Esophagus squamous epithelium (tissue), 5 donors: ENCODE measurements at regions not wholly inside any gene's neighbourhood (a gene's known extent, or its start where the extent isn't known, plus 50 kb on each side); places are given as distances from the start of the nearest gene placed in this dataset.

Experiments
- DNase-seq: peaks from one replicate; lab custom pipeline; 2025; lab: John Stamatoyannopoulos, UW
- H3K27ac ChIP-seq, 4 donors: fragments of 200-600 bp; sonication (generic); one replicate each; pipeline ENCODE4 v1.5.1; 2016 to 2019; ENCODE audit warnings: mild to moderate bottlenecking in 1 of 4
- H3K27me3 ChIP-seq, 4 donors: fragments of 200-600 bp; sonication (generic); 1 replicate in 3 of 4; 2 replicates in 1 of 4; pipeline versions ENCODE4 v1.5.1 to v1.6.0; 2017 to 2021; ENCODE audit warnings: antibody characterized with exemption in 1 of 4
- H3K36me3 ChIP-seq, 3 donors: fragments of 200-600 bp; sonication (generic); one replicate each; pipeline ENCODE4 v1.5.1; 2016 to 2019
- H3K4me1 ChIP-seq, 3 donors: fragments of 200-600 bp; sonication (generic); one replicate each; pipeline ENCODE4 v1.5.1; 2017 to 2019
- H3K4me3 ChIP-seq, 4 donors: fragments of 200-600 bp; sonication (generic); 1 replicate in 3 of 4; 2 replicates in 1 of 4; pipeline ENCODE4 v1.5.1; 2016 to 2019; ENCODE audit warnings: mild to moderate bottlenecking in 2 of 4, moderate library complexity in 1 of 4
- H3K9me3 ChIP-seq, 3 donors: fragments of 200-600 bp; sonication (generic); one replicate each; pipeline ENCODE4 v1.5.1; 2016 to 2019
- POLR2A ChIP-seq, 4 donors: fragments of 450-650 bp; IDR thresholded peaks; one replicate each; pipeline ENCODE4 v1.6.1; 2017; ENCODE audit warnings: antibody characterized with exemption in 4 of 4, mild to moderate bottlenecking in 4 of 4, moderate library complexity in 3 of 4
- WGBS, 2 donors: methylation state at CpG; one replicate each; pipeline ENCODE4 v1.1.5; 2018; 5-methylcytosine and 5-hydroxymethylcytosine counted together
- intact Hi-C: fragments of 100-400 bp; cut with DNase I; formaldehyde crosslinking; loops from one replicate; pipeline ENCODE4 v1.15.0; 2022
- TF ChIP-seq, protein P1 (sequence below), 6 experiments: fragments of 450-650 bp in 4 of 6; fragments of 200-600 bp in 2 of 6; sonication (generic) in 2 of 6; IDR thresholded peaks; one replicate each; pipeline ENCODE4 v1.5.1; 2016 to 2019; ENCODE audit warnings: antibody characterized with exemption in 6 of 6, mild to moderate bottlenecking in 4 of 6, moderate library complexity in 4 of 6
- donor health status: DM: yes; HTN: yes; CAD: no.

DNA sequence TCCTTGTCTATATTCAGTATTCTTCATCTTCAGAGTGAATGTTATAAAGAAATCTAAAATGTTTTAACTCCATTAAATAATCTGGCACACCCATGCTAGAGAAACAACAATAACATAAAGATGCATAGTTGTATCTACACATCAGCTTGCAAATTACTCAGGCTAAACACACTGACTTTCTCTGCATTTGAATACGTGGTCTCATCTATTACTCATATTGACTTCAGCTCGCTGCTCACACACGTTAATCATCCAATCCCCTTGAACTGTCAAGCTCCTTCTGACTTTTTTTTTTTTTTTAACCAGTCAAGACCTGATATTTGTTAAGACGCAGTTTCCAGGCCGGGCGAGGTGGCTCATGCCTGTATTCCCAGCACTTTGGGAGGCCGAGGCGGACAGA is 1137.3 kb upstream of the CADM2 start:
- WGBS, 2 donors: 67 to 74% methylated on average over 6 to 8 of the region's 8 CpGs
- no peak for DNase-seq

DNA sequence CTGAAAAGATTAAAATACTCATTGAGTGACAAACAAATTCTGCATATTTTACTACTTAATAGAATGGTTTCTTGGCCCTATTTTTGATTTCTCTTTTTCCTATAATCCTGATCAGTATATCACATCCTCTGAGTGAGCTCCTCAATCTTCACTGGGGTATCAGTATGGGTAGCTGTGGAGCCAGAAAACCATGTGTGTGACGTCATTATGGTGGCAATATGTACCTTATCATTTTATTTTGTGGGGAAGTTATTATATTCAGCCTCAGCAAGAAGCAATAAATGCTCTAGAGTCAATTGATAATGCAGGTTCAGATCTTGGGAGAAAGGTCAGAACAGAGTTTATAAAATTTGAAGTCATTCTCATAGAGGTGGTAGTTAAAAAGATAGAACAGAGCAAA is 1135.7 kb upstream of the CADM2 start:
- intact Hi-C loops: no loop called here
- no peak overlapping the region for H3K27ac ChIP-seq
- H3K36me3 ChIP-seq: no peaks in the 10 kb centered on the region
- no peaks in the 10 kb centered on the region for H3K4me1 ChIP-seq
- DNase-seq: no peak
- WGBS, 2 donors: 25 to 29% methylated on average over 1 of the region's 1 CpG
- no peak for TF ChIP-seq POLR2A (IDR thresholded peaks at IDR 0.05)
- TF ChIP-seq, protein P1, sequence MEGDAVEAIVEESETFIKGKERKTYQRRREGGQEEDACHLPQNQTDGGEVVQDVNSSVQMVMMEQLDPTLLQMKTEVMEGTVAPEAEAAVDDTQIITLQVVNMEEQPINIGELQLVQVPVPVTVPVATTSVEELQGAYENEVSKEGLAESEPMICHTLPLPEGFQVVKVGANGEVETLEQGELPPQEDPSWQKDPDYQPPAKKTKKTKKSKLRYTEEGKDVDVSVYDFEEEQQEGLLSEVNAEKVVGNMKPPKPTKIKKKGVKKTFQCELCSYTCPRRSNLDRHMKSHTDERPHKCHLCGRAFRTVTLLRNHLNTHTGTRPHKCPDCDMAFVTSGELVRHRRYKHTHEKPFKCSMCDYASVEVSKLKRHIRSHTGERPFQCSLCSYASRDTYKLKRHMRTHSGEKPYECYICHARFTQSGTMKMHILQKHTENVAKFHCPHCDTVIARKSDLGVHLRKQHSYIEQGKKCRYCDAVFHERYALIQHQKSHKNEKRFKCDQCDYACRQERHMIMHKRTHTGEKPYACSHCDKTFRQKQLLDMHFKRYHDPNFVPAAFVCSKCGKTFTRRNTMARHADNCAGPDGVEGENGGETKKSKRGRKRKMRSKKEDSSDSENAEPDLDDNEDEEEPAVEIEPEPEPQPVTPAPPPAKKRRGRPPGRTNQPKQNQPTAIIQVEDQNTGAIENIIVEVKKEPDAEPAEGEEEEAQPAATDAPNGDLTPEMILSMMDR (IDR thresholded peaks at IDR 0.05): no peak
- no peaks in the 10 kb centered on the region for H3K9me3 ChIP-seq
- no peaks in the 10 kb centered on the region for H3K27me3 ChIP-seq
- H3K4me3 ChIP-seq: no peak overlapping the region

More for the DNA sequence above, 1137.3 kb upstream of the CADM2 start:
- H3K36me3 ChIP-seq: no peaks in the 10 kb centered on the region
- no peak overlapping the region for H3K4me3 ChIP-seq
- H3K27ac ChIP-seq: no peak overlapping the region
- intact Hi-C loops: no loop called here
- no peaks in the 10 kb centered on the region for H3K27me3 ChIP-seq
- no peak for TF ChIP-seq POLR2A (IDR thresholded peaks at IDR 0.05)
- TF ChIP-seq, protein P1 (IDR thresholded peaks at IDR 0.05): no peak
- no peaks in the 10 kb centered on the region for H3K9me3 ChIP-seq
- H3K4me1 ChIP-seq: no peaks in the 10 kb centered on the region

DNA sequence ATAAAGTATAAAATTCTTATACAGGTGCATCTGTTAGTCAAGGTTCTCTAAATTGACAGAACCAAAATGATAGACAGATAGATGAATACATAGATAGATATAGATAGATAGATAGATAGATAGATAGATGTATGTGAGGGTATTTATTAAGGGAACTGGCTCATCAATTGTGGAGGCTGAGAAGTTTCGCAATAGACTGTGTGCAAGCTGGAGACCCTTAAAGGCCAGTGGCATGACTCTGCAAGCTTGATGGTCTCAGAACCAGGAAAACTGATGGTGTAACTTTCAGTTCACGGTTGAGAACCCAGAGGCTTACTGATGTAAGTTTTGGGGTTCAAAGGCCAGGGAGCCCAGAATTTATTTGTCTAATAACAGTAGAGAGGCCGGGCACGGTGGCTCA is 1123.7 kb upstream of the CADM2 start:
- Histone ChIP-seq H3K4me3 (no peak overlapping the region), H3K27me3 (no peaks in the 10 kb centered on the region), H3K9me3 (no peaks in the 10 kb centered on the region), H3K4me1 (no peaks in the 10 kb centered on the region), H3K36me3 (no peaks in the 10 kb centered on the region), H3K27ac (no peak overlapping the region)
- DNase-seq: no peak
- no peak for TF ChIP-seq POLR2A (IDR thresholded peaks at IDR 0.05)
- TF ChIP-seq, protein P1 (IDR thresholded peaks at IDR 0.05): no peak
- 86 to 94% methylated on average over 4 of the region's 4 CpGs for WGBS, 2 donors
- intact Hi-C loops: no loop called here

DNA sequence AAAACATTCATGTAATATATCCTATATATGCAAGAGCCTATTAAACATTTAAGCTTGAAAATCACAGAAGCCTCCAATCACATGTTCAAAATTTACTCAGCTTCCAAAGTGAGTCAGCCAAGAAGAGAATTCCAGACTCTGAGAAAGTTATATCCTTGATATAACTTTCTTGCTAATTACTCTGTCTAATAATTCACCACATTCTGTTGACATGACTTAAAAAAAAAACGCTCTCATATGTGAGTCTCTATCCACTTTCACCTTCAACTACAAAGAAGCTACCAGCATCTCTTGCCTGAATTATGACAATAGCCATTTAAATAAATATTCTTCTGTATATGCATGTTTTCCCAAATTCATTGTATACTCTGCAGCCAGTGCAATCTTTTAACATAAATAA is 1116.3 kb upstream of the CADM2 start:
- TF ChIP-seq, protein P1 (IDR thresholded peaks at IDR 0.05): no peak
- TF ChIP-seq POLR2A (IDR thresholded peaks at IDR 0.05): no peak
- no peak overlapping the region for H3K4me3 ChIP-seq
- no peak overlapping the region for H3K27ac ChIP-seq
- no peaks in the 10 kb centered on the region for H3K27me3 ChIP-seq
- no peaks in the 10 kb centered on the region for H3K36me3 ChIP-seq
- H3K4me1 ChIP-seq: no peaks in the 10 kb centered on the region
- H3K9me3 ChIP-seq: no peaks in the 10 kb centered on the region
- intact Hi-C loops: no loop called here
- DNase-seq: no peak
- WGBS, 2 donors: 59 to 63% methylated on average over 1 of the region's 1 CpG

DNA sequence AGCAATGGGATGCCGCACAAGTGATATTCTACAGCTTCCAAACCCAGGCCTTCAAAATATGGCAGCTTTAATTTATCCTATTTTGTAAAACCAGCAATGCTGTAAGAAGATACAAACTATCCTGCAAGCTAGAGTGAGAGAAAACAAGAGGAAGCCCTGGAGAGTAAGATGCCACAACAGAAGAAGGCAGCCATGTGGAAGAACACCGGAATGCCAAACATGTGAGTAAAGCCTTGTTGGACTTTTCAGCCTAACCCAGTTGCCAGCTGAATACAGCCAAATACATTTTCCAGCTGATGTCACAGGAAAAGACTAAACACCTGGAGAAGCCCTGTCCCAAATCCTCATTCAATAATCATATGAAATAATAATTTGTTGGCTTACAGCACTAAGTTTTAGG is 1115.1 kb upstream of the CADM2 start:
- no peaks in the 10 kb centered on the region for H3K27me3 ChIP-seq
- intact Hi-C loops: no loop called here
- no peak for DNase-seq
- H3K4me1 ChIP-seq: no peaks in the 10 kb centered on the region
- H3K9me3 ChIP-seq: no peaks in the 10 kb centered on the region
- H3K27ac ChIP-seq: no peak overlapping the region
- no peak overlapping the region for H3K4me3 ChIP-seq
- no peaks in the 10 kb centered on the region for H3K36me3 ChIP-seq
- WGBS, 2 donors: 55 to 73% methylated on average over 2 of the region's 2 CpGs
- TF ChIP-seq POLR2A (IDR thresholded peaks at IDR 0.05): no peak
- TF ChIP-seq, protein P1 (IDR thresholded peaks at IDR 0.05): no peak
